ENCODE measurements at regions not wholly inside any gene's neighbourhood (a gene's known extent, or its start where the extent isn't known, plus 50 kb on each side); places are given as distances from the start of the nearest gene placed in this dataset.

DNA sequence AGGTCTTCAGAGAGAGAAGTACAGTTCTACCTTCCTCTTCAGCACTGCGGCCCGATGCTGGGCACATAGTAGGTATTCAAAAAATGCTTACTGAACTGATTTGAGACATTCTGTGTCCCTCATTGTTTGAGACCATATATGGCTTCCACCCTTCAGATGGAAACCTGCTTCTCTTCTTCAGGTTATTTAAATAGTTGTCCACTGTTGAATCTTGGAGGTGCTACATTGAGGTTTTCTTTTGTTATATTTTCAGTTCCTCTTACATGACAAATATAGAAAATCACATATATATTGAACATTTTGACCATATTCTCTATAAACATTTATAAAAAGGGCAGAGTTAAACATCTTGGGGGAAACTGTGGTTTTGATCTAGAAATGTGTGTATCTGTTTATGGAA lies 200.2 kb upstream of the LRRC3B start:
- TF ChIP-seq MXI1 (conservative IDR thresholded peaks at IDR 0.05; ENCODE audit: poor library complexity, severe bottlenecking) = no peak
- TF ChIP-seq EP300 (conservative IDR thresholded peaks at IDR 0.05; ENCODE audit: poor library complexity, severe bottlenecking) = no peak
- no peak for TF ChIP-seq TAF1 (IDR thresholded peaks at IDR 0.05; ENCODE audit: low read depth)
- TF ChIP-seq EZH2 (IDR thresholded peaks at IDR 0.05; ENCODE audit: borderline replicate concordance, insufficient read depth, low read length, poor library complexity, severe bottlenecking) = no peak
- TF ChIP-seq, protein P1, sequence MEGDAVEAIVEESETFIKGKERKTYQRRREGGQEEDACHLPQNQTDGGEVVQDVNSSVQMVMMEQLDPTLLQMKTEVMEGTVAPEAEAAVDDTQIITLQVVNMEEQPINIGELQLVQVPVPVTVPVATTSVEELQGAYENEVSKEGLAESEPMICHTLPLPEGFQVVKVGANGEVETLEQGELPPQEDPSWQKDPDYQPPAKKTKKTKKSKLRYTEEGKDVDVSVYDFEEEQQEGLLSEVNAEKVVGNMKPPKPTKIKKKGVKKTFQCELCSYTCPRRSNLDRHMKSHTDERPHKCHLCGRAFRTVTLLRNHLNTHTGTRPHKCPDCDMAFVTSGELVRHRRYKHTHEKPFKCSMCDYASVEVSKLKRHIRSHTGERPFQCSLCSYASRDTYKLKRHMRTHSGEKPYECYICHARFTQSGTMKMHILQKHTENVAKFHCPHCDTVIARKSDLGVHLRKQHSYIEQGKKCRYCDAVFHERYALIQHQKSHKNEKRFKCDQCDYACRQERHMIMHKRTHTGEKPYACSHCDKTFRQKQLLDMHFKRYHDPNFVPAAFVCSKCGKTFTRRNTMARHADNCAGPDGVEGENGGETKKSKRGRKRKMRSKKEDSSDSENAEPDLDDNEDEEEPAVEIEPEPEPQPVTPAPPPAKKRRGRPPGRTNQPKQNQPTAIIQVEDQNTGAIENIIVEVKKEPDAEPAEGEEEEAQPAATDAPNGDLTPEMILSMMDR (IDR thresholded peaks at IDR 0.05; ENCODE audit: poor library complexity, severe bottlenecking) = no peak
- TF ChIP-seq, protein P2, sequence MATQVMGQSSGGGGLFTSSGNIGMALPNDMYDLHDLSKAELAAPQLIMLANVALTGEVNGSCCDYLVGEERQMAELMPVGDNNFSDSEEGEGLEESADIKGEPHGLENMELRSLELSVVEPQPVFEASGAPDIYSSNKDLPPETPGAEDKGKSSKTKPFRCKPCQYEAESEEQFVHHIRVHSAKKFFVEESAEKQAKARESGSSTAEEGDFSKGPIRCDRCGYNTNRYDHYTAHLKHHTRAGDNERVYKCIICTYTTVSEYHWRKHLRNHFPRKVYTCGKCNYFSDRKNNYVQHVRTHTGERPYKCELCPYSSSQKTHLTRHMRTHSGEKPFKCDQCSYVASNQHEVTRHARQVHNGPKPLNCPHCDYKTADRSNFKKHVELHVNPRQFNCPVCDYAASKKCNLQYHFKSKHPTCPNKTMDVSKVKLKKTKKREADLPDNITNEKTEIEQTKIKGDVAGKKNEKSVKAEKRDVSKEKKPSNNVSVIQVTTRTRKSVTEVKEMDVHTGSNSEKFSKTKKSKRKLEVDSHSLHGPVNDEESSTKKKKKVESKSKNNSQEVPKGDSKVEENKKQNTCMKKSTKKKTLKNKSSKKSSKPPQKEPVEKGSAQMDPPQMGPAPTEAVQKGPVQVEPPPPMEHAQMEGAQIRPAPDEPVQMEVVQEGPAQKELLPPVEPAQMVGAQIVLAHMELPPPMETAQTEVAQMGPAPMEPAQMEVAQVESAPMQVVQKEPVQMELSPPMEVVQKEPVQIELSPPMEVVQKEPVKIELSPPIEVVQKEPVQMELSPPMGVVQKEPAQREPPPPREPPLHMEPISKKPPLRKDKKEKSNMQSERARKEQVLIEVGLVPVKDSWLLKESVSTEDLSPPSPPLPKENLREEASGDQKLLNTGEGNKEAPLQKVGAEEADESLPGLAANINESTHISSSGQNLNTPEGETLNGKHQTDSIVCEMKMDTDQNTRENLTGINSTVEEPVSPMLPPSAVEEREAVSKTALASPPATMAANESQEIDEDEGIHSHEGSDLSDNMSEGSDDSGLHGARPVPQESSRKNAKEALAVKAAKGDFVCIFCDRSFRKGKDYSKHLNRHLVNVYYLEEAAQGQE (IDR thresholded peaks at IDR 0.05; ENCODE audit: borderline replicate concordance) = no peak
- no peak for TF ChIP-seq RAD21 (conservative IDR thresholded peaks at IDR 0.05)
- no peak for TF ChIP-seq POLR2AphosphoS5 (IDR thresholded peaks at IDR 0.05)
- no peak for TF ChIP-seq SMC3 (conservative IDR thresholded peaks at IDR 0.05; ENCODE audit: poor library complexity)
- Histone ChIP-seq H3K79me2 (replicated peaks; ENCODE audit: insufficient read depth, low read length) (no peaks in the 10 kb centered on the region), H3K9me2 (ENCODE audit: insufficient read depth, low read length) (no peaks in the 10 kb centered on the region), H3K27ac (ENCODE audit: low read length) (no peak overlapping the region), H3F3A (ENCODE audit: insufficient read depth, low read length, poor library complexity, severe bottlenecking) (no peaks in the 10 kb centered on the region), H3K36me3 (ENCODE audit: insufficient read depth, low read length) (no peaks in the 10 kb centered on the region), H2AFZ (ENCODE audit: low read depth, low read length) (no peak overlapping the region), H4K20me1 (ENCODE audit: insufficient read depth) (no peaks in the 10 kb centered on the region), H3K27me3 (ENCODE audit: insufficient read depth, low read depth, low read length) (no peaks in the 10 kb centered on the region), H3K9ac (ENCODE audit: low read length) (no peak overlapping the region), H3K4me3 (ENCODE audit: low read length) (no peak overlapping the region), H3K4me2 (ENCODE audit: low read length) (no peak overlapping the region), H3K9me3 (ENCODE audit: low read length) (no peaks in the 10 kb centered on the region)

DNA sequence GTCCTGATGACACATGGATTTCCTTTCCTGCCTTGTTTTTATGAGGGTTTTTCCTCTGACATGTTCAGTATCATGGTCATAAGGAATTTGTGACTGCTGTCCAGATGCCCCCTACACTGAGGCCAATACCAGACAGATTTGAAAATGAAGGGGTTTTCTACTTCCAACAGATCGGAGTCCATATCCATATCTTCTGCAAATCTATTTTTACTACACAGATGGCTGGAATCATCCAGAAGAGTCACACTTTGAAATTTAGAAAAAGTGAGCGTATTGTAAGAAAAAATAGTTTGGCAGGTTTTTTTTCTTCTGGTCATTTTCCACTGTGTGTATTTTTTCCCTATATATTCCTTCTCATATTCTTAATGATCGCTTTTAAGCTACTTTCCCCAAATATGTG lies 197.5 kb upstream of the LRRC3B start:
- Histone ChIP-seq H3K9me2 (ENCODE audit: insufficient read depth, low read length) (no peaks in the 10 kb centered on the region), H3K9ac (ENCODE audit: low read length) (no peak overlapping the region), H3K9me3 (ENCODE audit: low read length) (no peaks in the 10 kb centered on the region), H4K20me1 (ENCODE audit: insufficient read depth) (no peaks in the 10 kb centered on the region), H2AFZ (ENCODE audit: low read depth, low read length) (no peak overlapping the region), H3K4me2 (ENCODE audit: low read length) (no peak overlapping the region), H3K27ac (ENCODE audit: low read length) (no peak overlapping the region), H3K79me2 (replicated peaks; ENCODE audit: insufficient read depth, low read length) (no peaks in the 10 kb centered on the region), H3F3A (ENCODE audit: insufficient read depth, low read length, poor library complexity, severe bottlenecking) (no peaks in the 10 kb centered on the region), H3K27me3 (ENCODE audit: insufficient read depth, low read depth, low read length) (no peaks in the 10 kb centered on the region), H3K36me3 (ENCODE audit: insufficient read depth, low read length) (no peaks in the 10 kb centered on the region), H3K4me3 (ENCODE audit: low read length) (no peak overlapping the region)
- TF ChIP-seq, protein P1 (IDR thresholded peaks at IDR 0.05; ENCODE audit: poor library complexity, severe bottlenecking) = no peak
- TF ChIP-seq, protein P2 (IDR thresholded peaks at IDR 0.05; ENCODE audit: borderline replicate concordance) = no peak
- TF ChIP-seq EZH2 (IDR thresholded peaks at IDR 0.05; ENCODE audit: borderline replicate concordance, insufficient read depth, low read length, poor library complexity, severe bottlenecking) (no peak), EP300 (conservative IDR thresholded peaks at IDR 0.05; ENCODE audit: poor library complexity, severe bottlenecking) (no peak), RAD21 (conservative IDR thresholded peaks at IDR 0.05) (no peak), MXI1 (conservative IDR thresholded peaks at IDR 0.05; ENCODE audit: poor library complexity, severe bottlenecking) (no peak), SMC3 (conservative IDR thresholded peaks at IDR 0.05; ENCODE audit: poor library complexity) (no peak), POLR2AphosphoS5 (IDR thresholded peaks at IDR 0.05) (no peak), TAF1 (IDR thresholded peaks at IDR 0.05; ENCODE audit: low read depth) (no peak)

Data from neural cell (in vitro differentiated cells).